Muscle of arm (tissue), 1 donor: ENCODE measurements at regions not wholly inside any gene's neighbourhood (a gene's known extent, or its start where the extent isn't known, plus 50 kb on each side); places are given as distances from the start of the nearest gene placed in this dataset.
A peak's percentile ranks its signal among the peaks of the same experiment; 100 is the strongest.
"Not testable (repeated sequence)": the region's sequence is repeated elsewhere in the genome, so short reads cannot be mapped to it uniquely, and the experiment has no call there.

Experiments
- DNase-seq: peaks from one replicate; pipeline ENCODE4 v3.0.0-alpha.2; 2013

- no peak for DNase-seq
Measured at GRCh38 chr4:156176896-156177295, 223.2 kb upstream of the CTSO start.

- no peak for DNase-seq
Measured at GRCh38 chr4:156173937-156174336, 220.3 kb upstream of the CTSO start.

DNA sequence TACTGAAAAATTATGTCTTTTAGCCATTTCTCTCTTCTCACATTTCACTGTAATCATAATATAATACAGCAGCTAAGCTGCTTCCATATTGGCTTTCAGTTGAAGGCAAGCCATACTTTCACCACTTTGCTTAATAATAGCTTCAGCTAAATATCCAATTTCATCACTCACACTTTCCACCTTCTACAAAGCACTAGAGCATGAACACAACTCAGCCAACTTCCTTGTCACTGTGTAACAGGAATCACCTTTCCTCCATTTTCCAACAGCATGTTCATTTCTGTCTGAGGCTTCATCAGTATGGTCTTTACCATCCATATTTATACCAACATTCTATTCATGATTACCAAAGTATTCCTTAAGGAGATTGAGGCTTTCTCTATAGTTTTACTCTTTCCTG lies 219.8 kb upstream of the CTSO start:
- no peak for DNase-seq

GRCh38 chr4:156169861-156170260 lies 216.2 kb upstream of the CTSO start:
- DNase-seq = no peak

DNA sequence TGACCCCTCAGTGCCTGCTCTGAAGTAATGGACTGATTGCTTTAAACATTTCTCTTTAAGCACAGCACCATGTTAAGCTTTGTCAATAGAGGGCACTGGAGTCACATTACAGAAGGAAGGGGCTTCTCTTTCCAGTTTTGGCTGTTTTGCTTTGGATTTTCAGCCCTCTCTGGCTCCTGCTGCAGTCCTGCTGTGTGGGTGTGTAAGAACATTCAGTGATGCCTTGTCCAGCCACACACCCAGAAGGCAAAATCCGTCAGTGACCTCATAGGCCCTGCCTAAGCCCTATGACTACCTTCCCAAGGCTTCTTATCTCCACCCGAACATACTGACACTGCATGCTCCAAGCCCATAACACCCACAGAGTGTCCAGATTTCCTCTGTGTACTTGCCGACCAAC lies 215.3 kb upstream of the CTSO start:
- DNase-seq = peak; percentile 61

DNA sequence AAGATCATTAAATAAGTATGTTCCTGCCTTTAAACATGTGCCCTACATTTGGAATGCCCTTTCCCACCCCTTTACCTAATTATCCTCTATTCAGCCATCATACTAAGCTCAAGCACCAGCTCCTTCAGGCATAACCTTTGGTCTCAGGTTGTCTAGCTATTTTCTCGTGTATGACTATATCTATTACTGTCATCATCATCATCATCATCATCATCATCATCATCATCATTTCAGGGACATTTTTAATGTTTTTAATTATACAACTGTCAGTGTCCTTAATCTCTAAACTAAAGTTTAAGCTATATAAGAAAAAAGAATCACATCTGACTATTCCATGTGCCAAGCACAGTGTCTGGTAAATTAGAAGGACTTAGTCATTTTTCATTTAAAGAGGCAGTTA lies 214.6 kb upstream of the CTSO start:
- no peak for DNase-seq

DNA sequence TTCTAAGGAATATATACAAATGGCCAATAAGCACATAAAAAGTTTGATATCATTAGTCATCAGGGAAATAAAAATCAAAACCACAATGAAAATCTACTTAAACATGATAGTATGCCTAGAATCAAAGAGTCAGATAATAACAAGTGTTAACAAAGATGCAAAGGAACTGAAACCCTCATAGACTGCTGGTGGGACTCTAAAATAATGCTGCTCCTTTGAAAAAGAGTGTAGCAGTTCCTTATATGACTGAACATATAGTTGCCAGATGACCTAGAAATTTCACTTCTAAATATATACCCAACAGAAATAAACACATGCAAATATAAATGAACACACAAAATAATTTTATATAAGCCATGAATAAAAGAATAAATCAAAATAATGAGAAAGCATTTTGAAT lies 205.1 kb upstream of the CTSO start:
- DNase-seq = no peak

GRCh38 chr4:156154978-156155377 lies 201.3 kb upstream of the CTSO start:
- DNase-seq = no peak

DNA sequence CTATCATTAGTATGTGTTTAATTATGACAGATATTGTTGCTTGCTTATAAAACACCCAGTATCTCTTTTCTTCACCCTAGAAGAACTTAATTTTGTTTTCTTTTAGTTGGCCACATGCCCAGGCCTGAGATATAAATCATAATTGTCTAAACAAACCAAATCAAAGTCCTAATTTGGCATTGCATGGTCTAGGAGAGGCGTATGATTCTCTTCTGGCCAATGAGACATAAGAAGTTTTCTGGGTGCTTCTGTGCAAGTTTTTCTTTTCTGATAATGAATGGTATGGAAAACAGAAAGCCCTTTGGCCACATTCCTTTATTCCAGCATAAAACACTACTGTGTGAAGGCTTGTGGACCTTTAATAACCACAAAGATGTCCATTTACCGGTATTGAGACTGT lies 192.9 kb upstream of the CTSO start:
- no peak for DNase-seq

- DNase-seq = no peak
Measured at GRCh38 chr4:156144961-156145360, 191.3 kb upstream of the CTSO start.

DNA sequence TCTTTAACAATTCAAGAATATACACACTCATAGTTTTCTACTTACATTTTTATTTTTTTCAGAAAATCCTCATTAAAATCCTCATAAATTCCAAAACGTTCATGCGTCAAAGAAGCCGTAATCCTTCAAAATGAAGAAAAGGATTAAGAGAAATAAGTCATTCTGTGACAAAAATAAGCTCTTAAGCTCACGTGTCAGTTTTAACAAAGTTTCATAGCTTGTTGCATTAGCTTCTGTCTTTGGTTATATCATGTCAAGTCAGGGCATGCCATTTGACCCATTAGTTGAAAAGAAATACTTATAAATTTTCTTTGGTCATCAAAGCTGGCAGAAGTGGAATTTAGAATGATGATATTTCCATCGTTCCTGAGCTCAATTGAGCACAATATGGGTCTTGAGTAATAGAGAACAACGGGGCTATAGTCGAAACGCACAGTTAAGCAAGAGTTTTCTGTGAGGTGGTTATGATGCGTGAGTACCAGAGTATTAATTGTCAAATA lies 185.2 kb upstream of the CTSO start:
- no peak for DNase-seq

DNA sequence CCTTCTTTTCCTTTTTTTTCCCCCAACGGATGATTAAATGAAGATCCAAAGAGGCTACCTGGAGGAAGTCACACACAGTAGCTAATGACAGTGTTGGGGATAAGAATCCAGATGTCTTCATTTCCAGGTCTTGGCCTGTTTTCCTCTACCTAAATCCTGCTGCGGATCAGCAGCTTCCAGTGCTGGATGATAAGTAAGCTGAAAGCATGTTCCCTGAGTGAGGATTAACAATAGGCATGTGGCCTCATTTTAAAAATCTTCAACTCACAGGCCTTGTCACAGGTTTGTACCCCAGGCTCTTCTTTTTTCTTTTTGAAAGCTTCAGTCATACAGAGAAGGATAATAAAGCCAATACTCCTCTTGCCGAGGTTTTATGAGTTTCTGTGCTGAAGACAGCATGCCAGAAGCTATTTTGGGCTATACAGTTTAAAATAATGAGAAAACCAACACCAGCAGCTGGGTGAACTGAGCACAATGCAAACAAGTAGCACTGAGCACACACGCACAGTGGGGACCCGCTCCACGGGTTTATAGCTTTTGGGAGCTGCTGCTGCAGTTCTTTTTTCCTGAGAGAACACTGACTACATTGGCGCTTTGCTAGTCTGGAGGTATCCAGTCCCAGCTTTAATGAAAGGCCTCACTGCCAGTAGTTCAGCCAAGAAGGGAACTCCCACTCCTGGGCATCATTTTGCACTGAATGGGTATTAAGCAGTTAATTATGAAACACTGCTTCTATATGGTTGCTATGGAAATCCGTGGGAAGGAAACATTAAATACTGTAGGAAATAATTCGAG lies 184.2 kb upstream of the CTSO start:
- DNase-seq = peak; percentile 28

- no peak for DNase-seq
Measured at GRCh38 chr4:156132196-156132595, 178.5 kb upstream of the CTSO start.

- DNase-seq = no peak
Measured at GRCh38 chr4:156128616-156129015, 174.9 kb upstream of the CTSO start.

GRCh38 chr4:156118507-156119220 lies 165.0 kb upstream of the CTSO start:
- no peak for DNase-seq

DNA sequence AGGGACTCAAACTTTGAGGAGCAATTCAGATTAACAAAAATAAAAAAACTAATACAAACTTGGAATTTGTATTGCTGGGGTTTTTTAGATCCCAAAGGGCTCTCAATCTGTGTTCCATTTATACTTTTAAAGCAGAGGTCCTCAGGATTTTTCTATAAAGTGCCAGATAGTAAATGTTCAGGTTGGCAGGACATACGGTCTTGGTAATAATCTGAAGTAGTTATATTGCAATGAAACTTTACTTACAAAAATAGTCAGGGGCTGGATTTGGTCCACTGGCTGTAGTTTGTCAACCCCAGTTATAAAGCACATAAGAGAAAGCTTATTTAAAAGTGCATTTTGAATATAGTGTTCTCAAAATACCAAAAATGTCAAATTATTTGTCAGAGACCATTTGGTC lies 164.1 kb upstream of the CTSO start:
- DNase-seq = no peak

DNA sequence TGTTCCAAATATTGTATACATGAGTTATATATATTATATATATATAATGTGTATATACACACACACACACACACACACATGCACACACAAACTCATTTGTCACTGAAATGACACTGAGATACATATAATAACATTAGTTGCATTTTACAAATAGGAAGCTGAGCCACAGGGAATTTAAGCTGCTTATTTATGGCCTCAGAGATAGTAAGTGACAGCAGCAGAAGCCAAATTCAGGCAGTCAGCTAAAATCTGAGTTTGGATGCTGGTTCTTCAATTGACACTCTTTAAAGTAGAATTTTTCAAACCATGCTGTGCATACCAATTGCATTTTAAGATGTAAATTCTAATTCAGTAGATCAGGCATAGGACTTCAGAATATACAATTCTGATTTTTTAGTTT lies 163.3 kb upstream of the CTSO start:
- no peak for DNase-seq

- DNase-seq = peak; percentile 38
Measured at GRCh38 chr4:156113138-156113765, 159.6 kb upstream of the CTSO start.

DNA sequence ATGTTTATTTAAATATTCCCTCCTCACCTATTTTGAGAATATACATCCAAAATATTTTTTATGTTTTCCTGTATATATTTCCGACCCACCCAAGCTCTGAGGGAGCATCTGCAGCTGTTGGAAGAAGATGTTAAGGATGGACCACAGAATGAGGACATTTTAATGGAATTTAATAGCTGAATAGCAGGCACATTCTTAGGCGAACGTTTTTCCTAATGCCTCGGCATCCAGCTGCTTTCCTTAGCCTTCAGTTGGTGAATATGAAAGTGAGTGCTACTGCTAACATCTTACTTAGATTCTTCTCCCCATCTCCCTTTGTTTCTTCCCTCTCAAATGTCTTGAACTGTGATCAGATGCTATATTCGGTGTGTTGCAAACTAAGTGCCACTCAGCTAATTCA lies 158.0 kb upstream of the CTSO start:
- no peak for DNase-seq

DNA sequence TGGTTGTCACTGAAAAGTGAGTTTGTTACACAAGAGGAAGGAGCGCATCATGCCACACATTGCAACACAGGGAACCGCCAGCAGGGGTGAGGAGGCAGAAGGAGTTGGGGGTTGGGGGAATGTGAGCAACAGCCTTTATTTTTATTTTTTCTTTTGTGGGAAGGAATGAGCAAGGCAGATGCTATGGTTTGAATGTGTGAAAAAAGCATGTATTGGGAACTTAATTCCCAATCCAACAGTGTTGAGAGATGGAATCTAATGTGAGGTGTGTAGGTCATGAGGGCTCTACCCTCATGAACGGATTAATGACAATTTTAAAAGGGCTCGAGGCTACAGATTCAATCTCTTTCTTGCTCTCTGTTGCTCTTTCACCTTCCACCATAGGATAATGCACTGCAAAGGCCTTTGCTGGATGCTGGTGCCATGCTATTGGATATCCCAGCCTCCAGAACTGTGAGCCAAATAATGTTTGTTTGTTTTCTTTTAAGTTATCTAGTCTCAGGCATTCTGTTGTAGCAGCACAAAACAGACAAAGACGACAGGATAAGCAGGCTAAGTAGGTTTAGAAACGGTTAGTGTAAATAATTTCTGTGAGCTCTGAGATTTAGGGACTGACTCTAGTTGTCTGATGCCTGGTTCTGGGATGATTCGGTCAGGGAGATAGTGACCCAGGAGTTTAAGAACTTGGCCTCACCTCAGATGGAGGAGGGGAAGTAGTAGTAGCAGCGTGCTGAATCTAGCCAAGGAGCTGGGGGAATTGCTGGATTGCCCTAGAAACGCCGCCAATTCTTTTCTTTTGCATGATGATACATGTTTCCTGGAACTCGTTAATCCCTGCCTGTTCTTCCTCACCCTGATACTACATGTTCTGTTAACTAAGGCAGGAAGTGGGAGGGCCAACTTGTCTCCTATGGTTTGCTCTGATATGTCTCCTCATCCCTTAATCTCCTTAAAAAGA lies 156.6 kb upstream of the CTSO start:
- peak; percentile 68 for DNase-seq

- DNase-seq = not testable (repeated sequence)
Measured at GRCh38 chr4:156109087-156109486, 155.4 kb upstream of the CTSO start.

DNA sequence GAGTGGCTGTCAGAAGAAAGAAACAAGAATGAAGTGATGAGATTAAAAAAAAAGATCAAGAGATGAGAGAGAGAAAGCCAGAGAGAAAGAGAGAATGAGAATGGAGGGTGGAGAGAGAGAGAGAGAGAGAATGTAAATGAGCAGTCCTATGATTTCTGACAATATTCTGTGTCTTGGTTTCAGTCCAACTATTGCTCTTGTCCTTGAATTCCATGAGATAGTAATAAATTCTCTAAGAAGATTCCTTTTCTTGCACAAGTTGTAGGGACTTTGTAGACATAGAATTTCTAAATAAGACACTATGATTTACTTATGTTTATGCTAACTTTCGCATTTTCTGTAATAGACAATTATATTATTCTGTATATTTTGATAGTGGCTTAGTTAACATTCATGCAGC lies 149.6 kb upstream of the CTSO start:
- DNase-seq = no peak
